ENCODE measurements at regions not wholly inside any gene's neighbourhood (a gene's known extent, or its start where the extent isn't known, plus 50 kb on each side); places are given as distances from the start of the nearest gene placed in this dataset.

GRCh38 chr11:92070026-92070889 is 154.4 kb upstream of the FAT3 start:
- no peak for DNase-seq
- Mint-ChIP-seq H3K4me1 (ENCODE audit: low read depth, unreplicated experiment) (no peaks in the 10 kb centered on the region), H3K4me3 (ENCODE audit: unreplicated experiment) (no peak overlapping the region), H3K36me3 (ENCODE audit: insufficient read depth, unreplicated experiment) (no peaks in the 10 kb centered on the region), H3K27me3 (ENCODE audit: insufficient read depth, unreplicated experiment) (peaks cover 4% of the 10 kb centered on the region), H3K27ac (ENCODE audit: unreplicated experiment) (no peak overlapping the region), H3K9me3 (ENCODE audit: unreplicated experiment) (peaks cover 25% of the 10 kb centered on the region)
- POLR2A ChIA-PET, result no interaction called here
- intact Hi-C loops (cut with micrococcal nuclease; ENCODE audit: unreplicated experiment), result loop anchor here (1.0 to 10.0 kb wide), 4 partner anchors 297 to 1385 kb away; no protein-coding TSS in a partner anchor
- Histone ChIP-seq H3K27me3 (replicated peaks; ENCODE audit: control insufficient read depth, insufficient read depth, low read length) (no peaks in the 10 kb centered on the region), H3K36me3 (ENCODE audit: control insufficient read depth, insufficient read depth, low read length) (no peaks in the 10 kb centered on the region), H3K4me1 (no peaks in the 10 kb centered on the region), H3K9me3 (peaks cover 6% of the 10 kb centered on the region; the same call in 1 of the 2 replicates), H3K4me3 (ENCODE audit: low read depth, low read length) (no peak overlapping the region)
- peak in 1 of 2 experiments; percentile 18 for TF ChIP-seq CTCF (IDR thresholded peaks at IDR 0.05; ENCODE audit: insufficient read depth in 1 of 2, low read depth in 1 of 2, low read length in 1 of 2, severe bottlenecking in 1 of 2, unreplicated experiment in 1 of 2)
- CTCF ChIA-PET, result no interaction called here
- BruUV-seq (replicated peaks), result no TSS peak

- Mint-ChIP-seq H3K27ac (ENCODE audit: unreplicated experiment) (no peak overlapping the region), H3K4me3 (ENCODE audit: unreplicated experiment) (no peak overlapping the region), H3K27me3 (ENCODE audit: insufficient read depth, unreplicated experiment) (peaks cover 4% of the 10 kb centered on the region), H3K9me3 (ENCODE audit: unreplicated experiment) (peaks cover 15% of the 10 kb centered on the region), H3K36me3 (ENCODE audit: insufficient read depth, unreplicated experiment) (no peaks in the 10 kb centered on the region), H3K4me1 (ENCODE audit: low read depth, unreplicated experiment) (no peaks in the 10 kb centered on the region)
- H3K4me3 ChIP-seq (ENCODE audit: low read depth, low read length), result no peak overlapping the region
- ChIA-PET CTCF (no interaction called here), POLR2A (no interaction called here)
- H3K36me3 ChIP-seq (ENCODE audit: control insufficient read depth, insufficient read depth, low read length), result no peaks in the 10 kb centered on the region
- DNase-seq, result no peak
- H3K9me3 ChIP-seq, result peaks cover 6% of the 10 kb centered on the region; the same call in 1 of the 2 replicates
- no peaks in the 10 kb centered on the region for H3K27me3 ChIP-seq (replicated peaks; ENCODE audit: control insufficient read depth, insufficient read depth, low read length)
- H3K4me1 ChIP-seq, result no peaks in the 10 kb centered on the region
- no TSS peak for BruUV-seq (replicated peaks)
- no peak for TF ChIP-seq CTCF (IDR thresholded peaks at IDR 0.05; ENCODE audit: insufficient read depth in 1 of 2, low read depth in 1 of 2, low read length in 1 of 2, severe bottlenecking in 1 of 2, unreplicated experiment in 1 of 2)
- intact Hi-C loops (cut with micrococcal nuclease; ENCODE audit: unreplicated experiment), result no loop called here
Measured at GRCh38 chr11:92067016-92067415, 157.6 kb upstream of the FAT3 start.

GRCh38 chr11:92061456-92062062 is 163.1 kb upstream of the FAT3 start:
- H3K36me3 Mint-ChIP-seq (ENCODE audit: insufficient read depth, unreplicated experiment), result no peaks in the 10 kb centered on the region
- H3K27me3 Mint-ChIP-seq (ENCODE audit: insufficient read depth, unreplicated experiment), result peaks cover 16% of the 10 kb centered on the region
- no peaks in the 10 kb centered on the region for H3K27me3 ChIP-seq (replicated peaks; ENCODE audit: control insufficient read depth, insufficient read depth, low read length)
- H3K4me3 Mint-ChIP-seq (ENCODE audit: unreplicated experiment), result no peak overlapping the region
- H3K4me1 ChIP-seq, result no peaks in the 10 kb centered on the region
- no peaks in the 10 kb centered on the region for H3K9me3 Mint-ChIP-seq (ENCODE audit: unreplicated experiment)
- CTCF ChIA-PET, result no interaction called here
- H3K9me3 ChIP-seq, result no peaks in the 10 kb centered on the region
- BruUV-seq (replicated peaks), result no TSS peak
- H3K4me3 ChIP-seq (ENCODE audit: low read depth, low read length), result no peak overlapping the region
- H3K36me3 ChIP-seq (ENCODE audit: control insufficient read depth, insufficient read depth, low read length), result no peaks in the 10 kb centered on the region
- TF ChIP-seq CTCF (IDR thresholded peaks at IDR 0.05; ENCODE audit: insufficient read depth in 1 of 2, low read depth in 1 of 2, low read length in 1 of 2, severe bottlenecking in 1 of 2, unreplicated experiment in 1 of 2), result no peak
- POLR2A ChIA-PET, result no interaction called here
- intact Hi-C loops (cut with micrococcal nuclease; ENCODE audit: unreplicated experiment), result no loop called here
- no peaks in the 10 kb centered on the region for H3K4me1 Mint-ChIP-seq (ENCODE audit: low read depth, unreplicated experiment)
- DNase-seq, result no peak
- no peak overlapping the region for H3K27ac Mint-ChIP-seq (ENCODE audit: unreplicated experiment)

Measured in Caco-2 (cell line).